ENCODE measurements at regions not wholly inside any gene's neighbourhood (a gene's known extent, or its start where the extent isn't known, plus 50 kb on each side); places are given as distances from the start of the nearest gene placed in this dataset.

DNA sequence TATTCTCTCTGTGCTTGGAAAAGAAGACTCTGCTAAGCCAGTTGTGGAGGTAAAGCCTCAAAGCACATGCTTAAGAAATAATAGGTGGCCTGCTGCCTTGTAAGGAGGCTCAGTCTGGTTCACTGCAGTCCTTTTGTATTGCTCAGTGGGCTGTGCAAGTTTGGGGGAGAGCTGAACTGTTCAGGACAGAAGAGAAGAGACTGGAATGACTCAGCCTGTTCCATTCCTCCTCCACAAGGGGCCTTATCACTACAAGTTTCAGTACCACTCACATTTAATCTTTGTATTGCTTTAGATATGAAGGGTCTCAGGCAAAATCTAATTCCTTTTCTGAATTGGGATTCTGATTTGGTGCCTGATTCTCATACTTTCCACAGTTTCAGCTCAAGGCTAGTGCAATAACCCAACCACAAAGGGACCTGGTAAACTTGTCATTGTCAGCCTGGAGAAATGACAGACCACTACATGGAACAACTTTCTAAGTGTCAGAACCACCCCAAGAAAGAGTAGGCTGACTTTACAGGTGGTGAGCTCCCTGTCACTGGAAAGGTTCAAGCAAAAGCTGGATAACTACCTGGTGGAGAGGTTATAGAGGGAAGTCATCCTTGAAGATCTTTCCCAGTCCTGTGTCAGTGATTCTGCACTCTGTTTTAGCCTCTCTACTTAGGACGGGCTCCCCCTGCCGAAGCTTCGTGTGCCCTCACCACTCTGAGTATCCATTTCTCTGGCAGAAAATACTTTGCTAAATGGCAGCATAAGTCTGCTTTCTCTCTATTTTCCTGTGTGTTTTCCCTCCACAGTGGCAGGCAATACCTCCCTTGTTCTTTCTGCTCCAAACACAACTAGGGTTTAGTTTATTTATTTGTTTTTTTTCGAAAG lies 162.9 kb upstream of the GJB5 start:
- no peaks in the 10 kb centered on the region for H3K79me2 ChIP-seq (replicated peaks; ENCODE audit: insufficient read depth)

GRCh38 chr1:34597877-34598514 lies 156.9 kb upstream of the GJB5 start:
- Histone ChIP-seq H3K27me3 (ENCODE audit: insufficient read depth) (no peaks in the 10 kb centered on the region), H3K79me2 (replicated peaks; ENCODE audit: insufficient read depth) (no peaks in the 10 kb centered on the region), H3K27ac (ENCODE audit: low read depth) (no peak overlapping the region), H3F3A (replicated peaks; ENCODE audit: low read depth) (no peaks in the 10 kb centered on the region), H4K20me1 (replicated peaks; ENCODE audit: insufficient read depth) (no peaks in the 10 kb centered on the region), H3K36me3 (ENCODE audit: insufficient read depth) (no peaks in the 10 kb centered on the region), H3K9me2 (ENCODE audit: insufficient read depth) (no peaks in the 10 kb centered on the region), H3K4me2 (no peak overlapping the region), H3K4me3 (no peak overlapping the region), H2AFZ (no peak overlapping the region), H3K4me1 (ENCODE audit: insufficient read depth) (no peaks in the 10 kb centered on the region)
- Mint-ChIP-seq H3K27me3 (ENCODE audit: insufficient read depth, low read depth, poor library complexity) (peaks cover 2% of the 10 kb centered on the region), H3K4me1 (peaks cover 7% of the 10 kb centered on the region), H3K36me3 (ENCODE audit: low read depth) (no peaks in the 10 kb centered on the region), H3K9me3 (no peaks in the 10 kb centered on the region), H3K27ac (no peak overlapping the region), H3K4me3 (no peak overlapping the region)
- ATAC-seq: peak; percentile 97
- peak; percentile 90 for DNase-seq (ENCODE audit: low spot score)
- TF ChIP-seq JUNB (IDR thresholded peaks at IDR 0.05; ENCODE audit: unreplicated experiment) (no peak), EZH2phosphoT487 (IDR thresholded peaks at IDR 0.05; ENCODE audit: unreplicated experiment) (no peak), POLR2AphosphoS5 (IDR thresholded peaks at IDR 0.05; ENCODE audit: low read depth) (no peak), CTCF (conservative IDR thresholded peaks at IDR 0.05; ENCODE audit: low read depth in 2 of 2) (peak; percentile 89 to 98), CREB1 (CRISPR knock-in tag; IDR thresholded peaks at IDR 0.05; ENCODE audit: low read depth) (no peak)

More for the DNA sequence above, 162.9 kb upstream of the GJB5 start:
- no peaks in the 10 kb centered on the region for H3K9me2 ChIP-seq (ENCODE audit: insufficient read depth)
- H3K27ac Mint-ChIP-seq: no peak overlapping the region
- peaks cover 13% of the 10 kb centered on the region for H3K4me1 Mint-ChIP-seq
- no peaks in the 10 kb centered on the region for H3K36me3 Mint-ChIP-seq (ENCODE audit: low read depth)
- DNase-seq (ENCODE audit: low spot score) (no peak), ATAC-seq (no peak; the same call in 2 of the 3 replicates)
- H3K9me3 Mint-ChIP-seq: no peaks in the 10 kb centered on the region
- H2AFZ ChIP-seq: no peak overlapping the region
- H4K20me1 ChIP-seq (replicated peaks; ENCODE audit: insufficient read depth): no peaks in the 10 kb centered on the region
- peaks cover 8% of the 10 kb centered on the region; the same call in 1 of the 2 replicates for H3K4me1 ChIP-seq (ENCODE audit: insufficient read depth)
- no peak overlapping the region for H3K4me3 ChIP-seq
- H3K4me2 ChIP-seq: no peak overlapping the region
- H3K27me3 ChIP-seq (ENCODE audit: insufficient read depth): no peaks in the 10 kb centered on the region
- no peaks in the 10 kb centered on the region for H3F3A ChIP-seq (replicated peaks; ENCODE audit: low read depth)
- no peak overlapping the region for H3K4me3 Mint-ChIP-seq
- peaks cover 2% of the 10 kb centered on the region for H3K27me3 Mint-ChIP-seq (ENCODE audit: insufficient read depth, low read depth, poor library complexity)
- H3K36me3 ChIP-seq (ENCODE audit: insufficient read depth): no peaks in the 10 kb centered on the region
- TF ChIP-seq CTCF (conservative IDR thresholded peaks at IDR 0.05; ENCODE audit: low read depth in 2 of 2): peak in 1 of 2 experiments; percentile 26; a peak in 1 of 4 replicates
- TF ChIP-seq ETS1 (IDR thresholded peaks at IDR 0.05): no peak
- H3K27ac ChIP-seq (ENCODE audit: low read depth): no peak overlapping the region

Measured in GM23338 (cell line).